ENCODE measurements at regions not wholly inside any gene's neighbourhood (a gene's known extent, or its start where the extent isn't known, plus 50 kb on each side); places are given as distances from the start of the nearest gene placed in this dataset.

DNA sequence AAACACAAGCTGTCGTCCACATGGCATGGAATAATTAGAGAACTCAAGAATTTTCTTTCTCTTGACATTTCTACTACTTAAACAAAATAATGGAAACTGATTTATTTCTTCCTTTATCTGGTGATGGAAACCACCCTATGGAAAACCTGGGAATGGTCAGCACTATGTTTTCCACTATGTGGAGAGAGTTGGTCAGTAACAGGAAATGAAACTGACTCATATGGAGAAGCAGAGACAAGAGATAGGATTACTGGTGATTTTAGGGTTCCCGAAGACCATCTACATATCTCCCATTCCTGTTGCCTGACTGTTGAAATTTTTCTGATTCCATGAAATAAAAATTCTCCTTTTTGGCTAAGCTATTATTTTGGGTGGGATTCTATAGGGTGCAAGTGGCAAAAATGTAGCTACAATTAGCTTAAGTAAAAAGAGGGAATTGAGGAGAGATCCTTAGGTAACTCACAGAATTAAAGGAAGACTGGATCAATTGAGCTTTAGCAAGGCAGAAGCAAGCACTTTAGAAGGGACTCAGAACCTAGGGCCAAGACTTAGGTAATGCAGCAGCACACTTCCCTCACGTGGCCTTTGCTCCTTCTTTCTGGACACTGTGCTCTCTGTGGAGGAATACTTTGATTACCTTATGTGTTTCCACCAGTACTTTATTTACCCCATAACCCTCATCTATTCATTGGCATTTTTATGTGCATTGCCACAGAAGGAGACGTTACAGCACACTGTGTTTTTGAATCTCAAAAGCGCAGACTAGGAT lies 89.6 kb downstream of the LEPR start:
- Mint-ChIP-seq H3K27me3 (ENCODE audit: unreplicated experiment) (no peaks in the 10 kb centered on the region), H3K27ac (ENCODE audit: unreplicated experiment) (no peak overlapping the region), H3K36me3 (ENCODE audit: insufficient read depth, unreplicated experiment) (no peaks in the 10 kb centered on the region), H3K4me1 (ENCODE audit: low read depth, unreplicated experiment) (no peaks in the 10 kb centered on the region), H3K4me3 (ENCODE audit: low read depth, unreplicated experiment) (no peak overlapping the region), H3K9me3 (ENCODE audit: low read depth, unreplicated experiment) (no peaks in the 10 kb centered on the region)
- intact Hi-C loops (cut with micrococcal nuclease; ENCODE audit: unreplicated experiment), result no loop called here
- TF ChIP-seq, protein P1, sequence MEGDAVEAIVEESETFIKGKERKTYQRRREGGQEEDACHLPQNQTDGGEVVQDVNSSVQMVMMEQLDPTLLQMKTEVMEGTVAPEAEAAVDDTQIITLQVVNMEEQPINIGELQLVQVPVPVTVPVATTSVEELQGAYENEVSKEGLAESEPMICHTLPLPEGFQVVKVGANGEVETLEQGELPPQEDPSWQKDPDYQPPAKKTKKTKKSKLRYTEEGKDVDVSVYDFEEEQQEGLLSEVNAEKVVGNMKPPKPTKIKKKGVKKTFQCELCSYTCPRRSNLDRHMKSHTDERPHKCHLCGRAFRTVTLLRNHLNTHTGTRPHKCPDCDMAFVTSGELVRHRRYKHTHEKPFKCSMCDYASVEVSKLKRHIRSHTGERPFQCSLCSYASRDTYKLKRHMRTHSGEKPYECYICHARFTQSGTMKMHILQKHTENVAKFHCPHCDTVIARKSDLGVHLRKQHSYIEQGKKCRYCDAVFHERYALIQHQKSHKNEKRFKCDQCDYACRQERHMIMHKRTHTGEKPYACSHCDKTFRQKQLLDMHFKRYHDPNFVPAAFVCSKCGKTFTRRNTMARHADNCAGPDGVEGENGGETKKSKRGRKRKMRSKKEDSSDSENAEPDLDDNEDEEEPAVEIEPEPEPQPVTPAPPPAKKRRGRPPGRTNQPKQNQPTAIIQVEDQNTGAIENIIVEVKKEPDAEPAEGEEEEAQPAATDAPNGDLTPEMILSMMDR (IDR thresholded peaks at IDR 0.05; ENCODE audit: unreplicated experiment), result no peak
- BruUV-seq (replicated peaks), result no TSS peak
- DNase-seq, result no peak
- CTCF ChIA-PET, result no interaction called here

DNA sequence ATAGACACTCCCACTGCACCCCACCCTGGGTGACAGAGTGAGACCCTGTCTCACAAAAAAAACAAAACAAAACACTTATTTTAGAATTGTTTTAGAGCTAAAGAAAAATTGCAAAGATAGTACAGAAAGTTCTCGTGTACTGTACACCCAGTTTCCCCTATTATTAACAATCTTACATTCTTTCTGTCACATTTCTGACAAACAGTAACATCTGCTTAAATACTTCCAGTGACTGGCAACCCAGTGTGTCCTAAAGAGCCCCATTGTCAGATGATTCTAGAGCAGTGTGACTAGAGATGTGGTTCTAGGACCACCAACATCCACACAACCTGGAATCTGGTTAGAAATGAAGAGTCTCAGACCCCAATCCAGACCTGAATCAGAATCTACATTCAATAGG lies 90.5 kb downstream of the LEPR start:
- no peaks in the 10 kb centered on the region for H3K36me3 Mint-ChIP-seq (ENCODE audit: insufficient read depth, unreplicated experiment)
- H3K9me3 Mint-ChIP-seq (ENCODE audit: low read depth, unreplicated experiment), result no peaks in the 10 kb centered on the region
- no peak overlapping the region for H3K4me3 Mint-ChIP-seq (ENCODE audit: low read depth, unreplicated experiment)
- intact Hi-C loops (cut with micrococcal nuclease; ENCODE audit: unreplicated experiment), result no loop called here
- CTCF ChIA-PET, result no interaction called here
- H3K27ac Mint-ChIP-seq (ENCODE audit: unreplicated experiment), result no peak overlapping the region
- no TSS peak for BruUV-seq (replicated peaks)
- DNase-seq, result no peak
- TF ChIP-seq, protein P1 (IDR thresholded peaks at IDR 0.05; ENCODE audit: unreplicated experiment), result no peak
- no peaks in the 10 kb centered on the region for H3K4me1 Mint-ChIP-seq (ENCODE audit: low read depth, unreplicated experiment)
- H3K27me3 Mint-ChIP-seq (ENCODE audit: unreplicated experiment), result no peaks in the 10 kb centered on the region

DNA sequence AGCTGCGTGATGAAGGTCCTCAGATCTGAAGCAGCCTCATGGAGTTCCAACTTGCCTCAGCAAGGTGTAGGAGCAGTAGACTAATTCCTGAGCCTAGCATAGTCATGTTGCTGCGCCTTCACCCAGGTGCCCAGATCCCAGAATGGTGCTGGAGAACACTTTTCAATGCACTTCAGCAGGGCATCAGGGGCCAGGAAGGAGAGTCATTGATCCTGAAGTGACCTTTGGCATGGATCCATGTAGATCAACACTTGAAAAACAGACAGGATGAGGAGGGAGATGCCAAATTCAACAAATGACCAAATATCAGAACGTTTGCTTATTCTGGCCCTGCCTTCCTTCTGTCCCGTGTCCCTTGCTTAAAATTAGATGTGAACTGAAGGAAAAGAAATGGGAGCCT lies 91.9 kb downstream of the LEPR start:
- DNase-seq, result no peak
- CTCF ChIA-PET, result no interaction called here
- Mint-ChIP-seq H3K36me3 (ENCODE audit: insufficient read depth, unreplicated experiment) (no peaks in the 10 kb centered on the region), H3K4me1 (ENCODE audit: low read depth, unreplicated experiment) (no peaks in the 10 kb centered on the region), H3K27me3 (ENCODE audit: unreplicated experiment) (no peaks in the 10 kb centered on the region), H3K27ac (ENCODE audit: unreplicated experiment) (no peak overlapping the region), H3K4me3 (ENCODE audit: low read depth, unreplicated experiment) (no peak overlapping the region), H3K9me3 (ENCODE audit: low read depth, unreplicated experiment) (no peaks in the 10 kb centered on the region)
- intact Hi-C loops (cut with micrococcal nuclease; ENCODE audit: unreplicated experiment), result no loop called here
- TF ChIP-seq, protein P1 (IDR thresholded peaks at IDR 0.05; ENCODE audit: unreplicated experiment), result no peak
- BruUV-seq (replicated peaks), result no TSS peak

DNA sequence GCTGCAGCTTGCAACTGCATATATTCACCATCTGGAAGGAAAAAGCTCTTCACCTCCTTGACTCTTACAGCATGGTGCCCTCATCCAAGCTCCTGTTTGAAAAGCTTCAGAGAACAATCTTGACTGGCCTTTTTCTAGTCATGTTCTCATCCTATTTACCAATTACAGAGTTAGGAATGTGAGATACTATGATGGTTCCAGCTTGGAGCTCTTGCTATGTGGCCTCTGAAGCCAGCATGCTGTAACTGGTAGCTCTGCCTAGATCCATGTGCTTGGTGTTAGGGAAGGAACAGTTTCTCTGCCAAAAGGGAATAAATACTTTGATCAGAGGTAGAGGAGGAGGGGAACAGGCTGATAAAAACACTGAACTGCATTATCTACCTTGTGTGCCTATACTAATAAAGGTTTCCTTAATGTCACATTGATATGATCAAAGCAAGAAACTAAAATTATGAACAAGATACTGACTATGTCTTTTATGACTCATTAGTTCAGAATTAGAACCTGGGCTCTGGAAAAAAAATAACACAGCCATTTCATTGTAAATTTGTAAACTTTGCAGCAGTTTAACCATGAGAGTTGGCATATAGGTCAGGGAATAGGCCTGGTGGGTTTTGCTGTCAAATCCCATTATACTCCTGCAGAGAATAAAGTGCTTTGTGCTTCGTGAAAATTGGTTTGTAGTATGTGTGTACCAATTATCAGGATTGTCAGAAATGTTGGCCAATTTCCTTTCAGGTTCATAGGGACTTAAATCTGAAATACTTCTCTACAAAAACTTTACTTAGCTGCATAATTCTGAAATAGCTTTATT lies 92.7 kb downstream of the LEPR start:
- CTCF ChIA-PET, result no interaction called here

More for the DNA sequence above, 92.7 kb downstream of the LEPR start:
- Mint-ChIP-seq H3K4me3 (ENCODE audit: low read depth, unreplicated experiment) (no peak overlapping the region), H3K4me1 (ENCODE audit: low read depth, unreplicated experiment) (no peaks in the 10 kb centered on the region), H3K36me3 (ENCODE audit: insufficient read depth, unreplicated experiment) (no peaks in the 10 kb centered on the region), H3K27me3 (ENCODE audit: unreplicated experiment) (no peaks in the 10 kb centered on the region), H3K27ac (ENCODE audit: unreplicated experiment) (no peak overlapping the region), H3K9me3 (ENCODE audit: low read depth, unreplicated experiment) (no peaks in the 10 kb centered on the region)
- DNase-seq, result no peak
- no TSS peak for BruUV-seq (replicated peaks)
- intact Hi-C loops (cut with micrococcal nuclease; ENCODE audit: unreplicated experiment), result no loop called here
- TF ChIP-seq, protein P1 (IDR thresholded peaks at IDR 0.05; ENCODE audit: unreplicated experiment), result no peak
